HG02884 (cell line): ENCODE measurements at regions not wholly inside any gene's neighbourhood (a gene's known extent, or its start where the extent isn't known, plus 50 kb on each side); places are given as distances from the start of the nearest gene placed in this dataset.

Experiments
- ATAC-seq: cut with Tn5 transposase; IDR thresholded peaks from one replicate; pipeline ENCODE4 v1.9.1; 2021; ENCODE audit warnings: mild to moderate bottlenecking, moderate library complexity; ENCODE audit not compliant: unreplicated experiment

- no peak for ATAC-seq
Measured at GRCh38 chr9:32319312-32319929, 65.0 kb upstream of the ACO1 start.

GRCh38 chr9:32322622-32323021, 61.8 kb upstream of the ACO1 start:
- no peak for ATAC-seq

- no peak for ATAC-seq
Measured at GRCh38 chr9:32326146-32326545, 58.3 kb upstream of the ACO1 start.

GRCh38 chr9:32331240-32331639, 53.2 kb upstream of the ACO1 start:
- ATAC-seq = no peak

GRCh38 chr9:32334112-32334511, 50.3 kb upstream of the ACO1 start:
- no peak for ATAC-seq
